Retinal pigment epithelial cell (primary cell): ENCODE measurements at regions not wholly inside any gene's neighbourhood (a gene's known extent, or its start where the extent isn't known, plus 50 kb on each side); places are given as distances from the start of the nearest gene placed in this dataset.

ENCODE experiments used
- DNase-seq: peaks from one replicate; pipeline ENCODE4 v3.0.0-alpha.2; 2010; ENCODE audit warnings: low read depth
- H3K4me3 ChIP-seq: 2 replicates; pipeline ENCODE4 v1.5.1; 2011; ENCODE audit warnings: mild to moderate bottlenecking, low read length, control low read depth, moderate library complexity
- TF ChIP-seq, protein P1 (sequence below): conservative IDR thresholded peaks from 2 replicates; pipeline ENCODE4 v1.5.1; 2011; ENCODE audit warnings: low read depth, low read length, control low read depth, inconsistent platforms

DNA sequence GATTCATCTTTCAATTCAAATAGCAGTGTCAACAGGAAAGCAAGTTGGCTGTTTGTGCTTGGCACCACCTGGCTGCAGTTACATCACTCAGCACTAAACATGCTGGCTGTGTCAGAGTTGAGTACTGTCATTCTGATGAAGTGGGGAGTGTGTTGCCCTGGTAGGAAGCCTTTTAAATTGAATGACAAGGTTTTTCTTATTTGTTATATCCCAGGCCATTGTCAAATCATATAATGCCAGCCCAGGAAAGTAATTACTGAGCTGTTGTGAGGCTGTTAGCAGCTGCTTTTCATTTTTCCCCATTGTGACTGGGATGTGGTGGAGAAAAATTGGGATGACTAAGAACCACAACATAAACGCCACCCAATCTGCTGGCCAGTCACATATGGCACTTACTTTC, 106.5 kb upstream of the PRKD1 start:
- TF ChIP-seq, protein P1, sequence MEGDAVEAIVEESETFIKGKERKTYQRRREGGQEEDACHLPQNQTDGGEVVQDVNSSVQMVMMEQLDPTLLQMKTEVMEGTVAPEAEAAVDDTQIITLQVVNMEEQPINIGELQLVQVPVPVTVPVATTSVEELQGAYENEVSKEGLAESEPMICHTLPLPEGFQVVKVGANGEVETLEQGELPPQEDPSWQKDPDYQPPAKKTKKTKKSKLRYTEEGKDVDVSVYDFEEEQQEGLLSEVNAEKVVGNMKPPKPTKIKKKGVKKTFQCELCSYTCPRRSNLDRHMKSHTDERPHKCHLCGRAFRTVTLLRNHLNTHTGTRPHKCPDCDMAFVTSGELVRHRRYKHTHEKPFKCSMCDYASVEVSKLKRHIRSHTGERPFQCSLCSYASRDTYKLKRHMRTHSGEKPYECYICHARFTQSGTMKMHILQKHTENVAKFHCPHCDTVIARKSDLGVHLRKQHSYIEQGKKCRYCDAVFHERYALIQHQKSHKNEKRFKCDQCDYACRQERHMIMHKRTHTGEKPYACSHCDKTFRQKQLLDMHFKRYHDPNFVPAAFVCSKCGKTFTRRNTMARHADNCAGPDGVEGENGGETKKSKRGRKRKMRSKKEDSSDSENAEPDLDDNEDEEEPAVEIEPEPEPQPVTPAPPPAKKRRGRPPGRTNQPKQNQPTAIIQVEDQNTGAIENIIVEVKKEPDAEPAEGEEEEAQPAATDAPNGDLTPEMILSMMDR, result no peak
- no peak overlapping the region for H3K4me3 ChIP-seq
- DNase-seq, result no peak

DNA sequence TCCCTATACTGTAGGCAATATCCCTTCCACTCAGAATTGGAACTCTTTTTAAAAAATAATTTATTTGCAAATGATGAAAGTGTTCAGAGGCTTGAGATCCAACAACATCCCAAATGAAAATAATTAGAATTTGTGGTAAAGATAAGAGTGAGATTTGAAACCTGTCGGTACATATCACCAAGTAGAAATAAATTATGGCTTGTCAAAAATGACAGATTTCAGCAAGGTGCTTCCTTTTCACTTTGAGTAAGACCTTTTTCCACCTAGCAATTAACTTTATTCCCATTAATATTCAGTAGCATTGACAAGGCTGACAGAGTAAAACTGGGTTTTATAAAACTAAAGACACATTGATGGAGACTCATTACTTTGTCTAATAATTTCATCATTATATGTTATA, 107.7 kb upstream of the PRKD1 start:
- DNase-seq, result no peak
- no peak overlapping the region for H3K4me3 ChIP-seq
- TF ChIP-seq, protein P1, result no peak

DNA sequence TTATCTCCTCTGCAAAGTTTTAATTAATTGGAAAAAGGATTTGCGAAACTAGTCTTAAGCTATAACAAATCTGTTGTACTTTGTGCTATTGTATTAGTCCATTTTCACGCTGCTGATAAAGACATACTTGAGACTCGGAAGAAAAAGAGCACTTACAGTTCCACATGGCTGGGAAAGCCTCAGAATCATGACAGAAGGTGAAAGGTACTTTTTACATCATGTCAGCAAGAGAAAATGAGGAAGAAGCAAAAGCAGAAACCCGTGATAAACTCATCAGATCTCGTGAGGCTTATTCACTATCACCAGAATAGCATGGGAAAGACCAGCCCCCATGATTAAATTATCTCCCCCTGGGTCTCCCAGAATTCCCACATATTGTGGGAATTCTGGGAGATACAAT, 118.1 kb upstream of the PRKD1 start:
- TF ChIP-seq, protein P1, result no peak
- no peak overlapping the region for H3K4me3 ChIP-seq
- no peak for DNase-seq

- DNase-seq, result no peak
- no peak overlapping the region for H3K4me3 ChIP-seq
- TF ChIP-seq, protein P1, result no peak
These were observed 125.5 kb upstream of the PRKD1 start for GRCh38 chr14:30053103-30053502.

DNA sequence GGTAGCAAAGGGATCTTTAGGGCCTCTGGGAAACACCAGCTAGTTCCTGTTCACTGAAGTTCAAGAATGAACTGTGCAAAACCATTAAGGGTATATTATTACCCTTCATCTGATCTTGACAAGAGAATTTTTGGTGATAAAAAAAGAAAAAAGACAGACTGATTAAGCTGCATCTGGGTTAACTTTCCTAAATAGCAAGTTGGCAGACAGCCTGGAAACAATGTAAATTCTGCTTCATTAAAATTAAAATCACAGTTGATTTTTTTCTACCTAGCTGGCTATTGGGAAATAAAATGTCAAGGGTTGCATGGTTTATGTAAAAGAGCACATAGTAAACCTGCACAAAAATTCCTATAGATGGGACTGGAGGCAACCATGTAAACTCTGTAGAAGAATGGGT, 126.6 kb upstream of the PRKD1 start:
- DNase-seq, result no peak
- TF ChIP-seq, protein P1, result no peak
- no peak overlapping the region for H3K4me3 ChIP-seq

- H3K4me3 ChIP-seq, result no peak overlapping the region
- TF ChIP-seq, protein P1, result no peak
- no peak for DNase-seq
These were observed 130.8 kb upstream of the PRKD1 start for GRCh38 chr14:30058401-30058800.

- TF ChIP-seq, protein P1, result no peak
- no peak for DNase-seq
- H3K4me3 ChIP-seq, result no peak overlapping the region
These were observed 136.1 kb upstream of the PRKD1 start for GRCh38 chr14:30063746-30064145.
